Psoas muscle (tissue), 7 donors: ENCODE measurements at regions not wholly inside any gene's neighbourhood (a gene's known extent, or its start where the extent isn't known, plus 50 kb on each side); places are given as distances from the start of the nearest gene placed in this dataset.

Experiments
- ATAC-seq, 4 donors: fragments of 200-7000 bp; cut with Tn5 transposase; one replicate each; pipeline ENCODE4 v1.9.1; 2020; ENCODE audit warnings: moderate library complexity in 3 of 4, mild to moderate bottlenecking in 2 of 4
- DNase-seq, 2 donors: peaks; one replicate each; pipeline ENCODE4 v3.0.0-alpha.2; 2020
- H3K27ac ChIP-seq: fragments of 200-600 bp; one replicate; pipeline ENCODE4 v1.8.0; 2022
- H3K27me3 ChIP-seq, 3 donors: fragments of 200-600 bp in 1 of 3; one replicate each; pipeline versions ENCODE4 v1.6.1 to v1.8.0; 2013 to 2022; ENCODE audit warnings: low read length in 2 of 3, mild to moderate bottlenecking in 2 of 3, moderate library complexity in 1 of 3; ENCODE audit not compliant: insufficient read depth in 3 of 3
- H3K36me3 ChIP-seq, 2 donors: fragments of 200-600 bp in 1 of 2; one replicate each; pipeline versions ENCODE4 v1.6.1 to v1.8.0; 2013 to 2022; ENCODE audit warnings: low read depth in 1 of 2, mild to moderate bottlenecking in 1 of 2, moderate library complexity in 1 of 2; ENCODE audit not compliant: insufficient read depth in 1 of 2
- H3K4me1 ChIP-seq: fragments of 200-600 bp; one replicate; pipeline ENCODE4 v1.8.0; 2022
- H3K4me3 ChIP-seq: fragments of 200-600 bp; one replicate; pipeline ENCODE4 v1.8.0; 2022; ENCODE audit warnings: mild to moderate bottlenecking
- H3K9me3 ChIP-seq: fragments of 200-600 bp; one replicate; pipeline ENCODE4 v1.8.0; 2022
- WGBS, 3 donors: extraction: QIAGEN DNeasy Blood & Tissue Kit; methylation state at CpG; one replicate each; pipeline versions ENCODE4 v1.1.6 to v1.1.7; 2013; 5-methylcytosine and 5-hydroxymethylcytosine counted together
- intact Hi-C, 2 donors: fragments of 100-400 bp; cut with DNase I; formaldehyde crosslinking; loops; one replicate each; pipeline versions ENCODE4 v1.11.0 to v1.14.2; 2022
- TF ChIP-seq, protein P1 (sequence below): fragments of 200-600 bp; IDR thresholded peaks from one replicate; pipeline ENCODE4 v1.8.0; 2022; ENCODE audit warnings: antibody characterized with exemption
- donor health status: healthy with polysubstance abuse.
- donor health status: DM: no; HTN: no; CAD: no; lungs with moderate emphysema.
- donor health status: Bipolar disorder and iron deficiency.
- donor health status: healthy.
- donor health status: DM: yes; HTN: yes; CAD: no.
- donor health status: DM: no; HTN: no; CAD: no.
- donor health status: DM: yes; HTN: yes; CAD: no.

GRCh38 chr4:27327421-27328181 lies 467.0 kb downstream of the STIM2 start:
- Histone ChIP-seq H3K9me3 (no peaks in the 10 kb centered on the region), H3K36me3 (no peaks in the 10 kb centered on the region), H3K27ac (no peak overlapping the region), H3K4me1 (no peaks in the 10 kb centered on the region), H3K27me3 (no peaks in the 10 kb centered on the region), H3K4me3 (no peak overlapping the region)
- intact Hi-C loops, result no loop called here
- no peak for DNase-seq
- TF ChIP-seq, protein P1, sequence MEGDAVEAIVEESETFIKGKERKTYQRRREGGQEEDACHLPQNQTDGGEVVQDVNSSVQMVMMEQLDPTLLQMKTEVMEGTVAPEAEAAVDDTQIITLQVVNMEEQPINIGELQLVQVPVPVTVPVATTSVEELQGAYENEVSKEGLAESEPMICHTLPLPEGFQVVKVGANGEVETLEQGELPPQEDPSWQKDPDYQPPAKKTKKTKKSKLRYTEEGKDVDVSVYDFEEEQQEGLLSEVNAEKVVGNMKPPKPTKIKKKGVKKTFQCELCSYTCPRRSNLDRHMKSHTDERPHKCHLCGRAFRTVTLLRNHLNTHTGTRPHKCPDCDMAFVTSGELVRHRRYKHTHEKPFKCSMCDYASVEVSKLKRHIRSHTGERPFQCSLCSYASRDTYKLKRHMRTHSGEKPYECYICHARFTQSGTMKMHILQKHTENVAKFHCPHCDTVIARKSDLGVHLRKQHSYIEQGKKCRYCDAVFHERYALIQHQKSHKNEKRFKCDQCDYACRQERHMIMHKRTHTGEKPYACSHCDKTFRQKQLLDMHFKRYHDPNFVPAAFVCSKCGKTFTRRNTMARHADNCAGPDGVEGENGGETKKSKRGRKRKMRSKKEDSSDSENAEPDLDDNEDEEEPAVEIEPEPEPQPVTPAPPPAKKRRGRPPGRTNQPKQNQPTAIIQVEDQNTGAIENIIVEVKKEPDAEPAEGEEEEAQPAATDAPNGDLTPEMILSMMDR, result no peak
- ATAC-seq, result no peak
- 75 to 78% (median 76%) methylated on average over 5 of the region's 5 CpGs for WGBS, 3 donors

DNA sequence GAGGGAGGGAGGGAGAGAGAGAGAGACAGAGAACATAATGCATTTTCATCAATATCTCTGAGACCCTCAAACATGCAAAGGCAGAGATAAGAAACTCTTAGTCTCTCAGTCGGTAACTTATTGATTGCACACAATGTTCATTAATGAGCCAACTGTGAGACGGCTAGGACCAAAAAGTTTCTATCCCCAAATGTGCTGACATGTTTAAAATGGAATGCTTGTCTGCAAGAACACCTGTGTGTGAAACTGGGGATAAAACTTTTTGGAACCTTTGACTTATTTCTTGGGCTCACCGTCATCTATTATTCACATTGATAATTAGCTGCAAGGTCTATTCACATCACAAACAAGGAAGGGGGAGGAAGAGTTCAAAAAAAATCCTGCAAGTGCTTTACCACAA lies 477.9 kb downstream of the STIM2 start:
- WGBS, 3 donors, result 77 to 90% (median 86%) methylated on average over 3 of the region's 3 CpGs
- intact Hi-C loops, result loop anchor here in 1 of 2 donors (5.0 kb wide), 1 partner anchor 1959 kb away; no protein-coding TSS in a partner anchor
- Histone ChIP-seq H3K27ac (no peak overlapping the region), H3K27me3 (no peaks in the 10 kb centered on the region), H3K36me3 (no peaks in the 10 kb centered on the region), H3K9me3 (peaks cover 6% of the 10 kb centered on the region), H3K4me3 (no peak overlapping the region), H3K4me1 (no peaks in the 10 kb centered on the region)
- ATAC-seq, result no peak
- TF ChIP-seq, protein P1, result no peak
- no peak for DNase-seq

DNA sequence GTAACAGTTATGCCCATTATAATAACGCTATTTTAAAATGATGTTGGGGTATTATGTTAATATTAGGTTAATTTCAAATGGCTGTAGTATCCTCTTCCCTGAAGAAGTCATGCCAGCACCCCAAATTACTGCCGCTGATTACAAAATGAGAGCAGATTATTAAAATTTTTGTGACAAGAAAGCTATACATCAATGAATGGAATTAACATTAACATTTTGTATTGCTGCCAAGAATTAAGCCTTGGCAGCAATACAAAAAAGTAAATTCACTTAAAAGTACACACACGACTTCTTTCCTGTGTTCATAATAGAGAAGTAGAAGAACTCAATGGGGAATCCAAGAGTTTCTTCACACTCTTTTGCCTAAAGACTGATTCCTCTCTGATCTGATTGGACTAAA lies 482.8 kb downstream of the STIM2 start:
- DNase-seq (no peak), ATAC-seq (no peak)
- TF ChIP-seq, protein P1, result no peak
- Histone ChIP-seq H3K4me3 (no peak overlapping the region), H3K36me3 (no peaks in the 10 kb centered on the region), H3K9me3 (no peaks in the 10 kb centered on the region), H3K4me1 (no peaks in the 10 kb centered on the region), H3K27ac (no peak overlapping the region), H3K27me3 (no peaks in the 10 kb centered on the region)
- 46 to 57% (median 48%) methylated on average over 3 of the region's 3 CpGs for WGBS, 3 donors
- intact Hi-C loops, result no loop called here

- Histone ChIP-seq H3K4me1 (no peaks in the 10 kb centered on the region), H3K36me3 (no peaks in the 10 kb centered on the region), H3K4me3 (no peak overlapping the region), H3K27ac (no peak overlapping the region), H3K27me3 (no peaks in the 10 kb centered on the region), H3K9me3 (no peaks in the 10 kb centered on the region)
- intact Hi-C loops, result no loop called here
- TF ChIP-seq, protein P1, result no peak
- 81 to 88% (median 87%) methylated on average over 3 of the region's 3 CpGs for WGBS, 3 donors
- no peak for DNase-seq
- no peak for ATAC-seq
Measured at GRCh38 chr4:27350161-27350560, 489.5 kb downstream of the STIM2 start.

DNA sequence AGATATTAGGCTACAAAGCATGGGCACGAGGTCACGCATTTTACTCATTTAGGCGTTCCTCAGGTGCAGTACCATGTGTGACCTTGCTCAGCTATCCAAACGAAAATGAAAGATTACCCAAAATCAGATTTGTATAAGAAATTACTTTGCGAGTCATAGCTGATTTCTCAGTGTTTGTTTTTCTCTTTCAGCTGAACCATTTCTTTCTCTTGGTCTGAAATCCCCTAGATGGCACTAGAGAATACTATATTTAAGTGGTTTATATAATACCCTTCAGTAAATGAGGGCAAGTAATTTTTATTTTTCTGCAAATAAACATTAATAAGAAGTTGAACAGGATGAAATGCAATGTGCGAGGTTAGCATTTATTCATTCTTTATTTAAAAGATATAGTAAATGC lies 496.6 kb downstream of the STIM2 start:
- no peaks in the 10 kb centered on the region for H3K27me3 ChIP-seq

More for the DNA sequence above, 496.6 kb downstream of the STIM2 start:
- no peak for DNase-seq
- Histone ChIP-seq H3K4me3 (no peak overlapping the region), H3K4me1 (no peaks in the 10 kb centered on the region), H3K36me3 (no peaks in the 10 kb centered on the region), H3K9me3 (no peaks in the 10 kb centered on the region), H3K27ac (no peak overlapping the region)
- TF ChIP-seq, protein P1, result no peak
- intact Hi-C loops, result no loop called here
- WGBS, 3 donors, result 58 to 65% (median 60%) methylated on average over 6 of the region's 6 CpGs
- no peak for ATAC-seq
